ENCODE measurements at regions not wholly inside any gene's neighbourhood (a gene's known extent, or its start where the extent isn't known, plus 50 kb on each side); places are given as distances from the start of the nearest gene placed in this dataset.

DNA sequence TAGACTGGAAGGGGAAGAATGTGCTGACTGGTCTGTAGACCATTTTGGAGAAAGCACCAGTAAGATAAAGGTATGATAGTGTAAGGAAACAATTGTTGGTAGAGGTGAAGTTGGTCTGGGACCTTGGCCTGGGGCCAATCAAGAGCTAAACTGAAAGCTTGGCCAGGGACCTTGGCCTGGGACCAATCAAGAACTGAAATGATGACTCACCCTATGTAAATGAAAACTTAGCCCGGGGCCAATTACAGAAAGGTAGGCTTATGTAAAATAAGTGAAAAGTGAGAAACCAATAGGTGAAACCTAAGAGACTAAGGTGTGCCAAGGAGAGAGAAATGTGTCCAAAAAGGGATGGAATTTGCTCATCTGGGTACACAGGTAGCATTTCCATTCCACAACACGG lies 776.0 kb downstream of the C12orf50 start:
- Histone ChIP-seq H3K27me3 (ENCODE audit: insufficient read depth, insufficient read length) (no peaks in the 10 kb centered on the region), H3K4me1 (ENCODE audit: insufficient read depth, insufficient read length) (no peaks in the 10 kb centered on the region), H3K36me3 (ENCODE audit: insufficient read depth, insufficient read length, low read length) (no peaks in the 10 kb centered on the region), H3K4me3 (ENCODE audit: insufficient read length, low read depth) (no peak overlapping the region), H3K9ac (ENCODE audit: insufficient read length, low read depth) (no peak overlapping the region), H3K9me3 (ENCODE audit: insufficient read depth, low read length) (0 out of 2 replicates have a peak, but pooled peaks cover 7% of the 10 kb centered on the region)
- no peak for TF ChIP-seq YY1 (IDR thresholded peaks at IDR 0.05; ENCODE audit: insufficient read depth, insufficient read length)
- no peak for TF ChIP-seq ZNF274 (IDR thresholded peaks at IDR 0.05; ENCODE audit: low read depth, low read length)
- no peak for TF ChIP-seq SUZ12 (IDR thresholded peaks at IDR 0.05; ENCODE audit: extremely low read depth, insufficient read depth, insufficient read length)
- DNase-seq (ENCODE audit: low read depth, low spot score): no peak

- no peaks in the 10 kb centered on the region for H3K27me3 ChIP-seq (ENCODE audit: insufficient read depth, insufficient read length)
- H3K9me3 ChIP-seq (ENCODE audit: insufficient read depth, low read length): no peaks in the 10 kb centered on the region
- no peak for DNase-seq (ENCODE audit: low read depth, low spot score)
- no peak overlapping the region for H3K4me3 ChIP-seq (ENCODE audit: insufficient read length, low read depth)
- TF ChIP-seq SUZ12 (IDR thresholded peaks at IDR 0.05; ENCODE audit: extremely low read depth, insufficient read depth, insufficient read length) (no peak), YY1 (IDR thresholded peaks at IDR 0.05; ENCODE audit: insufficient read depth, insufficient read length) (no peak)
- H3K9ac ChIP-seq (ENCODE audit: insufficient read length, low read depth): no peak overlapping the region
- no peaks in the 10 kb centered on the region for H3K36me3 ChIP-seq (ENCODE audit: insufficient read depth, insufficient read length, low read length)
- H3K4me1 ChIP-seq (ENCODE audit: insufficient read depth, insufficient read length): no peaks in the 10 kb centered on the region
These were observed 782.5 kb downstream of the C12orf50 start for GRCh38 chr12:87246726-87247125.

- H3K4me3 ChIP-seq (ENCODE audit: insufficient read length, low read depth): no peak overlapping the region
- TF ChIP-seq YY1 (IDR thresholded peaks at IDR 0.05; ENCODE audit: insufficient read depth, insufficient read length): no peak
- no peak for TF ChIP-seq ZNF274 (IDR thresholded peaks at IDR 0.05; ENCODE audit: low read depth, low read length)
- TF ChIP-seq SUZ12 (IDR thresholded peaks at IDR 0.05; ENCODE audit: extremely low read depth, insufficient read depth, insufficient read length): no peak
- H3K9ac ChIP-seq (ENCODE audit: insufficient read length, low read depth): no peak overlapping the region
- no peaks in the 10 kb centered on the region for H3K4me1 ChIP-seq (ENCODE audit: insufficient read depth, insufficient read length)
- DNase-seq (ENCODE audit: low read depth, low spot score): no peak
- no peaks in the 10 kb centered on the region for H3K9me3 ChIP-seq (ENCODE audit: insufficient read depth, low read length)
- H3K27me3 ChIP-seq (ENCODE audit: insufficient read depth, insufficient read length): no peaks in the 10 kb centered on the region
- no peaks in the 10 kb centered on the region for H3K36me3 ChIP-seq (ENCODE audit: insufficient read depth, insufficient read length, low read length)
These were observed 790.7 kb downstream of the C12orf50 start for GRCh38 chr12:87238466-87238865.

GRCh38 chr12:87234898-87235297 lies 794.3 kb downstream of the C12orf50 start:
- TF ChIP-seq SUZ12 (IDR thresholded peaks at IDR 0.05; ENCODE audit: extremely low read depth, insufficient read depth, insufficient read length) (no peak), ZNF274 (IDR thresholded peaks at IDR 0.05; ENCODE audit: low read depth, low read length) (no peak), YY1 (IDR thresholded peaks at IDR 0.05; ENCODE audit: insufficient read depth, insufficient read length) (no peak)
- no peak overlapping the region for H3K9ac ChIP-seq (ENCODE audit: insufficient read length, low read depth)
- H3K4me3 ChIP-seq (ENCODE audit: insufficient read length, low read depth): no peak overlapping the region
- H3K27me3 ChIP-seq (ENCODE audit: insufficient read depth, insufficient read length): no peaks in the 10 kb centered on the region
- H3K4me1 ChIP-seq (ENCODE audit: insufficient read depth, insufficient read length): no peaks in the 10 kb centered on the region
- DNase-seq (ENCODE audit: low read depth, low spot score): no peak
- H3K36me3 ChIP-seq (ENCODE audit: insufficient read depth, insufficient read length, low read length): no peaks in the 10 kb centered on the region
- H3K9me3 ChIP-seq (ENCODE audit: insufficient read depth, low read length): no peaks in the 10 kb centered on the region

- no peaks in the 10 kb centered on the region for H3K4me1 ChIP-seq (ENCODE audit: insufficient read depth, insufficient read length)
- H3K27me3 ChIP-seq (ENCODE audit: insufficient read depth, insufficient read length): no peaks in the 10 kb centered on the region
- H3K9ac ChIP-seq (ENCODE audit: insufficient read length, low read depth): no peak overlapping the region
- DNase-seq (ENCODE audit: low read depth, low spot score): no peak
- H3K9me3 ChIP-seq (ENCODE audit: insufficient read depth, low read length): no peaks in the 10 kb centered on the region
- no peak overlapping the region for H3K4me3 ChIP-seq (ENCODE audit: insufficient read length, low read depth)
- TF ChIP-seq ZNF274 (IDR thresholded peaks at IDR 0.05; ENCODE audit: low read depth, low read length) (no peak), SUZ12 (IDR thresholded peaks at IDR 0.05; ENCODE audit: extremely low read depth, insufficient read depth, insufficient read length) (no peak), YY1 (IDR thresholded peaks at IDR 0.05; ENCODE audit: insufficient read depth, insufficient read length) (no peak)
- no peaks in the 10 kb centered on the region for H3K36me3 ChIP-seq (ENCODE audit: insufficient read depth, insufficient read length, low read length)
These were observed 795.5 kb downstream of the C12orf50 start for GRCh38 chr12:87233671-87234070.

DNA sequence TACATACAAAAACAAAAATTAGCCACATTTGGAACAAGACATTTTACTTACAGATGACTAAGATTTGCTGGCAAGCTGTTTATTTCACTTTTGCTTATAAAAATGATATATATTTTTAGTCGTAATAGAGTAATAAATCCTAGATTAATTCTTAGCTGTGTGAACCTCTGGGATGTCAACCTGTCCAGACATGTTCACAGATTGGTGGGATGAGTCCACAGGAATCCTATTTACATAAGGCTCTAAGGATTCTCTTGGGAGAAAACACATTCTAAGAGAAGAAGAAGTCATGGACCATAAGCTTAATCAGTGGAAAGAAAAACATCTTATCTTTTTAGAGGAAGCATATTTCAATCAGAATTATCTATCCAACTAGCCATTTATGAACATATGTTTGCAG lies 797.4 kb downstream of the C12orf50 start:
- no peak for TF ChIP-seq YY1 (IDR thresholded peaks at IDR 0.05; ENCODE audit: insufficient read depth, insufficient read length)
- no peak for TF ChIP-seq SUZ12 (IDR thresholded peaks at IDR 0.05; ENCODE audit: extremely low read depth, insufficient read depth, insufficient read length)
- no peak for TF ChIP-seq ZNF274 (IDR thresholded peaks at IDR 0.05; ENCODE audit: low read depth, low read length)
- Histone ChIP-seq H3K9ac (ENCODE audit: insufficient read length, low read depth) (no peak overlapping the region), H3K4me3 (ENCODE audit: insufficient read length, low read depth) (no peak overlapping the region), H3K4me1 (ENCODE audit: insufficient read depth, insufficient read length) (no peaks in the 10 kb centered on the region), H3K27me3 (ENCODE audit: insufficient read depth, insufficient read length) (no peaks in the 10 kb centered on the region), H3K36me3 (ENCODE audit: insufficient read depth, insufficient read length, low read length) (no peaks in the 10 kb centered on the region), H3K9me3 (ENCODE audit: insufficient read depth, low read length) (no peaks in the 10 kb centered on the region)
- no peak for DNase-seq (ENCODE audit: low read depth, low spot score)

- Histone ChIP-seq H3K36me3 (ENCODE audit: insufficient read depth, insufficient read length, low read length) (no peaks in the 10 kb centered on the region), H3K9ac (ENCODE audit: insufficient read length, low read depth) (no peak overlapping the region), H3K4me1 (ENCODE audit: insufficient read depth, insufficient read length) (no peaks in the 10 kb centered on the region), H3K9me3 (ENCODE audit: insufficient read depth, low read length) (no peaks in the 10 kb centered on the region), H3K27me3 (ENCODE audit: insufficient read depth, insufficient read length) (no peaks in the 10 kb centered on the region), H3K4me3 (ENCODE audit: insufficient read length, low read depth) (no peak overlapping the region)
- TF ChIP-seq ZNF274 (IDR thresholded peaks at IDR 0.05; ENCODE audit: low read depth, low read length) (no peak), SUZ12 (IDR thresholded peaks at IDR 0.05; ENCODE audit: extremely low read depth, insufficient read depth, insufficient read length) (no peak), YY1 (IDR thresholded peaks at IDR 0.05; ENCODE audit: insufficient read depth, insufficient read length) (no peak)
- DNase-seq (ENCODE audit: low read depth, low spot score): no peak
These were observed 798.8 kb downstream of the C12orf50 start for GRCh38 chr12:87230441-87230840.

GRCh38 chr12:87227162-87227561 lies 802.0 kb downstream of the C12orf50 start:
- TF ChIP-seq SUZ12 (IDR thresholded peaks at IDR 0.05; ENCODE audit: extremely low read depth, insufficient read depth, insufficient read length): no peak
- TF ChIP-seq YY1 (IDR thresholded peaks at IDR 0.05; ENCODE audit: insufficient read depth, insufficient read length): no peak
- TF ChIP-seq ZNF274 (IDR thresholded peaks at IDR 0.05; ENCODE audit: low read depth, low read length): no peak
- Histone ChIP-seq H3K27me3 (ENCODE audit: insufficient read depth, insufficient read length) (no peaks in the 10 kb centered on the region), H3K9ac (ENCODE audit: insufficient read length, low read depth) (no peak overlapping the region), H3K9me3 (ENCODE audit: insufficient read depth, low read length) (no peaks in the 10 kb centered on the region), H3K36me3 (ENCODE audit: insufficient read depth, insufficient read length, low read length) (no peaks in the 10 kb centered on the region), H3K4me3 (ENCODE audit: insufficient read length, low read depth) (no peak overlapping the region), H3K4me1 (ENCODE audit: insufficient read depth, insufficient read length) (no peaks in the 10 kb centered on the region)
- DNase-seq (ENCODE audit: low read depth, low spot score): no peak
